ENCODE measurements at regions not wholly inside any gene's neighbourhood (a gene's known extent, or its start where the extent isn't known, plus 50 kb on each side); places are given as distances from the start of the nearest gene placed in this dataset.

DNA sequence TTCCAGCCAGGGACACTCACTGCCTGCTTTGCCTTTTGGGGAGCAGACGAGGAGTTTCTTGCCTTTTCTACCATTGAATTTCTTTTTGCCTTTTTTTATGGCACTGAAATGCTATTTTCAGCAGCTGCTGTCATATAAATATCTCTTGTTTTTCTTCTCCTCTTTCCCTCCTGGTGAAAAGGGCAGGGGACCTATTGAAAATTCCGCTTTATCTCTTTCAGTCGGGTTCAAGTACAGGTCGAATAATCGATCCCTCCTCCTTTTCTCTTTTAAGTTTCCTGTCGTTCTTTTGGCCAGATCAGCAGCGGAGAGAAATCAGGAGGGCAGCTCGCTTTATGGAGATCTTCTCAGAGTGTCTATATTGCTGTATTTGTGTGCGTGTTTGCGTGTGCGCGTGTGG is 67.4 kb upstream of the CASZ1 start:
- TF ChIP-seq POLR2A (IDR thresholded peaks at IDR 0.05): no peak
- H3K36me3 ChIP-seq: no peaks in the 10 kb centered on the region
- intact Hi-C loops (cut with DNase I): loop anchor here (10.0 kb wide), 1 partner anchor 179 kb away; no protein-coding TSS in a partner anchor
- peaks cover 0 to 62% (median 0%) of the 10 kb centered on the region in 4 donors for H3K27me3 ChIP-seq
- DNase-seq: no peak
- peaks cover 8 to 20% (median 9%) of the 10 kb centered on the region in 3 donors for H3K4me1 ChIP-seq
- no peak overlapping the region for H3K27ac ChIP-seq
- 41 to 45% methylated on average over 12 of the region's 12 CpGs for WGBS, 2 donors
- H3K9me3 ChIP-seq: no peaks in the 10 kb centered on the region
- H3K4me3 ChIP-seq: no peak overlapping the region

- Histone ChIP-seq H3K9me3 (no peaks in the 10 kb centered on the region), H3K36me3 (no peaks in the 10 kb centered on the region), H3K27me3 (peaks cover 0 to 67% (median 0%) of the 10 kb centered on the region in 4 donors), H3K4me3 (no peak overlapping the region), H3K27ac (no peak overlapping the region), H3K4me1 (peaks cover 8 to 20% (median 9%) of the 10 kb centered on the region in 3 donors)
- TF ChIP-seq CTCF (IDR thresholded peaks at IDR 0.05) (no peak), POLR2A (IDR thresholded peaks at IDR 0.05) (no peak)
- WGBS, 2 donors: 78 to 83% methylated on average over 8 to 9 of the region's 9 CpGs
- intact Hi-C loops (cut with DNase I): loop anchor here (5.0 to 10.0 kb wide), 2 partner anchors 180 to 357 kb away; no protein-coding TSS in a partner anchor
- DNase-seq: no peak
Observed at GRCh38 chr1:10864776-10865175, 68.3 kb upstream of the CASZ1 start.

GRCh38 chr1:10865518-10866320 is 69.3 kb upstream of the CASZ1 start:
- no peak overlapping the region for H3K27ac ChIP-seq
- intact Hi-C loops (cut with DNase I): loop anchor here (5.0 to 10.0 kb wide), 2 partner anchors 181 to 358 kb away; no protein-coding TSS in a partner anchor
- no peak for DNase-seq
- peaks cover 0 to 66% (median 0%) of the 10 kb centered on the region in 4 donors for H3K27me3 ChIP-seq
- no peaks in the 10 kb centered on the region for H3K36me3 ChIP-seq
- peaks cover 8 to 20% (median 9%) of the 10 kb centered on the region in 3 donors for H3K4me1 ChIP-seq
- TF ChIP-seq CTCF (IDR thresholded peaks at IDR 0.05) (no peak), POLR2A (IDR thresholded peaks at IDR 0.05) (no peak)
- no peaks in the 10 kb centered on the region for H3K9me3 ChIP-seq
- WGBS, 2 donors: 52 to 70% methylated on average over 13 to 17 of the region's 19 CpGs
- H3K4me3 ChIP-seq: no peak overlapping the region

- Histone ChIP-seq H3K4me1 (peaks cover 8 to 20% (median 9%) of the 10 kb centered on the region in 3 donors), H3K36me3 (no peaks in the 10 kb centered on the region), H3K27ac (peak overlapping the region in 1 of 4 donors; percentile 44), H3K9me3 (no peaks in the 10 kb centered on the region), H3K27me3 (peaks cover 0 to 70% (median 0%) of the 10 kb centered on the region in 4 donors), H3K4me3 (peak overlapping the region; percentile 36 to 71 (median 48))
- WGBS, 2 donors: 3 to 10% methylated on average over 9 to 18 of the region's 31 CpGs
- intact Hi-C loops (cut with DNase I): loop anchor here (5.0 to 10.0 kb wide), 2 partner anchors 182 to 359 kb away; no protein-coding TSS in a partner anchor
- no peak for DNase-seq
- TF ChIP-seq CTCF (IDR thresholded peaks at IDR 0.05): no peak
- TF ChIP-seq POLR2A (IDR thresholded peaks at IDR 0.05): no peak
Observed at GRCh38 chr1:10866321-10867093, 70.1 kb upstream of the CASZ1 start.

DNA sequence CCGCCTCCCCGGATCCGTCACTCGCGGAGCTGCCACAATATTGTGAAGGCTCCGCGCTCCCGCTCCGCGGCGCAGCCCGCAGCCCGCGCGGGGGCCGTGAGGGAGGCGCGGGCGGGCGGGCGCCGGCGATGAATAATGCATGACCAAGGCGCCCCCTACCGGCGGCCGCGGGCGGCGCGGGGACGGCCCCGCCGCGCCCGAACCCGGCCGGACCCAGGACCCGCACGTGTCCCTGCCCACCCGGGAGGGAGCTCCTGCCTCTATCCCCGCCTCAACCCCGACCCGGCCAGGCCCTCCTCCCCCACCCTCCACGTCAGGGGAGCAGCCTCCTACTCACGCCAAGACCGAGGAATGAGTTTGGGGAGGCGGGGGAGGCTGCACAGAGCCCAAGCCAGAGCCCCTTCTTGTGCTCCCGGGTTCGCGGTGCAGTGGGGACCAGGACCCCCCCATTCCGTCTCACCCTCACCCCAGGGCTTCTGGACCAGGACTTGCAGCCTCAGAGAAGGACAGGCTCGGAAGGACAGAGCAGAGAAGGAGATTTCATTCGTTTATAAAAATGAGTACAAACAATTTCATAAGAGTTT is 70.8 kb upstream of the CASZ1 start:
- H3K36me3 ChIP-seq: no peaks in the 10 kb centered on the region
- 5 to 6% methylated on average over 4 to 5 of the region's 54 CpGs for WGBS, 2 donors
- no peaks in the 10 kb centered on the region for H3K9me3 ChIP-seq
- H3K4me3 ChIP-seq: peak overlapping the region; percentile 36 to 71 (median 48)
- H3K4me1 ChIP-seq: peaks cover 8 to 20% (median 9%) of the 10 kb centered on the region in 3 donors
- H3K27me3 ChIP-seq: peaks cover 0 to 70% (median 0%) of the 10 kb centered on the region in 4 donors
- TF ChIP-seq CTCF (IDR thresholded peaks at IDR 0.05) (peak; percentile 57 to 95 (median 86)), POLR2A (IDR thresholded peaks at IDR 0.05) (no peak)
- peak overlapping the region in 1 of 4 donors; percentile 44 for H3K27ac ChIP-seq
- intact Hi-C loops (cut with DNase I): loop anchor here (5.0 to 10.0 kb wide), 2 partner anchors 182 to 360 kb away; no protein-coding TSS in a partner anchor
- no peak for DNase-seq

All from esophagus squamous epithelium (tissue), 5 donors.